GM12872 (cell line): ENCODE measurements at regions not wholly inside any gene's neighbourhood (a gene's known extent, or its start where the extent isn't known, plus 50 kb on each side); places are given as distances from the start of the nearest gene placed in this dataset.

Experiments used
- TF ChIP-seq, protein P1 (sequence below): IDR thresholded peaks from 3 replicates; pipeline ENCODE4 v1.5.1; 2011; ENCODE audit warnings: low read depth, mild to moderate bottlenecking, low read length, moderate library complexity; ENCODE audit not compliant: insufficient read depth

DNA sequence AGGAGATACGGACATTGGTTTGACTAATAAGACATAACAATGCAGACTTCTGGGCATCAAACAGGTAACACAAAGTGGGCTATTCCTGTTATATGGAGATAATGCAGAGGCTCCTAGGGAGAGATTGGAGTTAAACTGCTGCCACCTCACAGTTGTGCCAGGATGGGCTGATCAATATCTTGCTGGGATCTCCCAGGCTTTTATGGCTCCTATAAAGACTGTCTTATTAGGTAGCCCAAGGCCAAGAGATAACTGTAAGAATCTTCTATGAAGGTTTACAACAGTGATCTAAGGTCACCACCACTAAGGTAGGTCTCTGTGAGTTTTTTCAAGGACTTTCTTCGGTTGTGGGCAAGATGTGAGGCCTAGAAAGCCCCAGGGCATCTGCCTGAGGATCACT lies 345.8 kb downstream of the KLF5 start:
- TF ChIP-seq, protein P1, sequence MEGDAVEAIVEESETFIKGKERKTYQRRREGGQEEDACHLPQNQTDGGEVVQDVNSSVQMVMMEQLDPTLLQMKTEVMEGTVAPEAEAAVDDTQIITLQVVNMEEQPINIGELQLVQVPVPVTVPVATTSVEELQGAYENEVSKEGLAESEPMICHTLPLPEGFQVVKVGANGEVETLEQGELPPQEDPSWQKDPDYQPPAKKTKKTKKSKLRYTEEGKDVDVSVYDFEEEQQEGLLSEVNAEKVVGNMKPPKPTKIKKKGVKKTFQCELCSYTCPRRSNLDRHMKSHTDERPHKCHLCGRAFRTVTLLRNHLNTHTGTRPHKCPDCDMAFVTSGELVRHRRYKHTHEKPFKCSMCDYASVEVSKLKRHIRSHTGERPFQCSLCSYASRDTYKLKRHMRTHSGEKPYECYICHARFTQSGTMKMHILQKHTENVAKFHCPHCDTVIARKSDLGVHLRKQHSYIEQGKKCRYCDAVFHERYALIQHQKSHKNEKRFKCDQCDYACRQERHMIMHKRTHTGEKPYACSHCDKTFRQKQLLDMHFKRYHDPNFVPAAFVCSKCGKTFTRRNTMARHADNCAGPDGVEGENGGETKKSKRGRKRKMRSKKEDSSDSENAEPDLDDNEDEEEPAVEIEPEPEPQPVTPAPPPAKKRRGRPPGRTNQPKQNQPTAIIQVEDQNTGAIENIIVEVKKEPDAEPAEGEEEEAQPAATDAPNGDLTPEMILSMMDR, result no peak

DNA sequence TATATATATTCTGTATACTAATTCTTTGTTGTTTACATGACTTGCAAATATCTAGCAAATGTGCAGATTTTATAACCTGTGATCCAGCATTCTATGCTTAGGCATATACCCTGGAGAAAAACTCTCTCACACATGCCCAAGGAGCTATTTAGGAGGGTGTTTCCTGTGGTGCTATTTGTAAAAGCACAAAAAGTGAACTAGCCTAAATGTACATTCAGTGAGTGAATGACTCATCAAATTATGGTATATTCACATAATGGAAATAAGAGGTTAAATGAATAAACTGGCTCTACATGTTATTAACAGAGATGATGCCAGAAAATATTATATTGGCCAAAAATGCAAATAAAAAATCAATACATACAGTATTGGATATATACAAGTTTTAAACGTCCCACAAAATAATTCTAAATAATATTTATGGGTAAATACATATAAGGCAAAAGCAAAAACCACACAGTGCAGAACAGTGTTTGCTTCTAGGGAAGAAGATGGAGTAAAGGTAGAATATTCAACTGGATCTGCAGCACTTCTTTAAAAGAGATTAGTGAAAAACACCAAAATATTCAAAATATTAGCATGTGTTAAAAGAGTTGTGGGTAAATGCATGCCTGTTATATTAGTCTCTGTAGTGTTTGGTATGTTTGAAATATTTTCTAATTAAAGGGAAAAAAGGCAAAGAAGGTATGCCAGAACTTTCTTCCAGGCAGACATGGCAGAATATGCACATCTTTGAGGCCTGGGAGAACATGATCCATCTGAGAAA lies 344.7 kb downstream of the KLF5 start:
- TF ChIP-seq, protein P1, result no peak

DNA sequence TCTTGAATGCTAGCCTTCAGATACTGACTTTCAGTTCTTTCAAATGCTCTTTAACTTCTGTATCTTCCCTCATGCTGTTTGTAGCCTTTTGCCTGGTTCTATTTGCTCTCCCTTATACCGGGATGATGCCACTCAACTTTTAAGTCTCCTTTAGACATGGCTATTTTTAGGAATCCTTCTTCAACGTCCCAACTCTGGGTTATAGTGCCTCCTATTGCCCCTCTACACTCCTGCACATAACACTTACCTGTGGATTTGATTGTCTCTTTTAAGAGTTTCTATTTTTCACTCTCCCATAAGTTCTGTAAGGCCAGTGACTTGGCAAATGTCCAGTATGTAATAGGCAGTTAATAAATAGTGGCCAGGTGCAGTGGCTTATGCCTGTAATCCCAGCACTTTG lies 343.0 kb downstream of the KLF5 start:
- TF ChIP-seq, protein P1, result 0 out of 3 replicates have a peak, but pooled peaks have one; percentile 16

DNA sequence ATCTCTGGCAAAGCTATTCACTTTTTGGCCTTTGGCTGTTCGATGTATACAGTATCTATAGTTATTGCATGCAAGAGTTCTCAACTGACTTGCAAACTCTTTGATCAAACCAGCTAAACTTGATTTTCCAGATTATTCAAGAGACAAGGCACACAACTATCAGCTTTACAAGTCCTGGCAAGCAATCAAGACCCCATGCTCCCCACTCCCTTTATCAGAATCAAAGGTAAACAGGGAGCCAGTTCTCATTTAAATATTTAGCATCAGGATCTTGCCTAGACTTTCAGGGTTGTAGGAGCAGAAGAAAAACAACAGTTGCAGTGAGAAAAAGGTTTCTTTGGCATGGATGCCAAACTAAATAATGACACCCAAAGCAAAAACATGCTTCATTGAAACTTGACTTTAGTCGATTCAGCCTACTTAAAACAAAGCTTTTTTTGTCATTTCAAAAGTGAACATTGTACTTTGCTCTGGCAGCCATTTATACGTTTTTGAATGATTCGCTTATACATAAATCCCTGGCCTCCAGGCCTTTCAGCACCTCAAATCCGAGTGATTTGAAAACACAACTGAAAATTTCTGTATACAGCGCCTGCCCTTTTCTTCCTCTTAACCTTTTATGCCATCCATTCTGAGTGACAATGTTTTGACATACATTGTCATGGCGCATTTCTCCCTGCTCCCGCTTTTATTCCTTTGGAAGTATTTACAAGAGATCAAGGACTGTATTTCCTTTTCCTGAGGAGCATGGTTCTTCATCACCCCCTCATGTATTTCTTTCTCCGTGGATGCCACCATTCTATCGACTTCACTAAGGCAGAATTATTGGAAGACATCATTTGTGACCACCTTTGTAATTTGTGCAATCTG lies 340.8 kb downstream of the KLF5 start:
- TF ChIP-seq, protein P1, result no peak

DNA sequence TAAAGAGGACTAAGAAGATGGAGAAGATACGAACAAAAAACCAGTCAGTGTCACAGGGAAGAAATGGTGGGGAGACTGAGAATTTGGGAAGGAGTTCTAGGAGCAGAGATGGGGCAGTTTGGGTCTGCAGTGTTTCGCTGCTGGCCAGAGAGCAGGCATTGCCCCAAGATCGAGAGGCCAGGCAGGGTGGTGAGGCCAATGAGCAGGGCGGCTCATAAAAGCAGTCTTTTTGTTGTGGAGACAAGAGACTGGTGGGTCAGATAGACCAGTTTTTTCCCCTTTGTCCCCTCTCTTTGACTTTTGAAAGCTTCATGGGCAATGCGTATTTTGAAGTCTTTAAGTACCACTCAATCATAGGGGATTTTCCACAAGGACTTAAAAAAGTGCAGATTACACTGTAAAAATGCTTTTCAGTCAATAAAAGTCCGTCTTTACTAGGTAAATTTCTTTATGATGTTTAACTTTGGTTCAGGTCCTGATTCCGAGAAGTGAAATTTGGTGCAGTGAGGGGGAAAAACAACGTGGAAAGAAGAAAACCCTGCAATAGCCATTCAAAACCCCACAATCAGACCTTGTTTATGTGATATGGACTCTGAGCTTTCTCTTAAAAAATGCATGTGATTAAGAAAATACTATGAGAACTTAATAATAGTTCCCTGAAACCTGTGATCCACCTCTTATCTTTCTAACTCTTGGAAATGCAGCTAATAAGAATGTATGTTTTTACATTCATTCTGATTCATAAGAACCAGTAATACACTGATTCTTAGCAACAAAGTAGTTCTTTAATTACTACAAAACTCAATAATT lies 338.9 kb downstream of the KLF5 start:
- TF ChIP-seq, protein P1, result no peak

DNA sequence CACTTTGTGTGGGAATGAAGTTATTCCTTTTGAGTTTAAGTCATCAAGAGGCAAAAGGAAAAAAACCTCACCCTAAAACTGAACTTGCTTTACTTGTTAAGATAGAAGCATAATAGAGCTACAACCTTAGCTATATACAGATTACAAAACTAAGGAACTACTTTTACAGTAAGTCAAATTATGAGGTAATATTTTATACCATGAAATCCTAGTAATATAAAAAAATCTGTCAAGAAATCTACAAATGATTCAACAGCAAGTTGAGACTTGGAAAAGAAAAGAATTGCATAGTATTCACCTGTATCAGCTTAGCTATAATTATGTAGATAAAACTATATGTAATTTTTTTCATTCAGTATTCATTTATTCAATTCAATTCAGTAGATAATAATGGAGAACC lies 335.3 kb downstream of the KLF5 start:
- TF ChIP-seq, protein P1, result no peak

DNA sequence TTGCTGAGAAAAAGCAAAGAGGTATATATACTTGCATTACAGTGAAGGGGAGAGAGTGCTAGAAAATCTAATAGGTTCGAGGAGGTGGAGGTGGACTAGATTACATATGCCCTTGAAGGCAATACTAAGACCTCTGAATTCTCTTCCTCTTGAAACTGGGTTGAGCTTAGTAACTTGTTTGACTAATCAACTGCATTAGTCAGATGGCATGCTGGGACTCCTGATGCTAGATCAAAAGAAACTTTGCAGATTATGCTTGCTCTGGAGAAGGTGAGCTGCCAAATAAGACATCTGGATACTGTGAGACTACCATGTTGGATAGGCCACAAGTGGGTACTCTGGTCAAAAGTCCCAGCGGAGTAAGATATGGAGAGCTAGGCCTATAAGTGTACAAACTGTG lies 331.3 kb downstream of the KLF5 start:
- TF ChIP-seq, protein P1, result no peak
